ENCODE measurements at regions not wholly inside any gene's neighbourhood (a gene's known extent, or its start where the extent isn't known, plus 50 kb on each side); places are given as distances from the start of the nearest gene placed in this dataset.

GRCh38 chr13:44237881-44238421 lies 135.7 kb upstream of the SERP2 start:
- no peak overlapping the region for H3K4me3 ChIP-seq (ENCODE audit: low read depth, low read length)
- TF ChIP-seq, protein P1, sequence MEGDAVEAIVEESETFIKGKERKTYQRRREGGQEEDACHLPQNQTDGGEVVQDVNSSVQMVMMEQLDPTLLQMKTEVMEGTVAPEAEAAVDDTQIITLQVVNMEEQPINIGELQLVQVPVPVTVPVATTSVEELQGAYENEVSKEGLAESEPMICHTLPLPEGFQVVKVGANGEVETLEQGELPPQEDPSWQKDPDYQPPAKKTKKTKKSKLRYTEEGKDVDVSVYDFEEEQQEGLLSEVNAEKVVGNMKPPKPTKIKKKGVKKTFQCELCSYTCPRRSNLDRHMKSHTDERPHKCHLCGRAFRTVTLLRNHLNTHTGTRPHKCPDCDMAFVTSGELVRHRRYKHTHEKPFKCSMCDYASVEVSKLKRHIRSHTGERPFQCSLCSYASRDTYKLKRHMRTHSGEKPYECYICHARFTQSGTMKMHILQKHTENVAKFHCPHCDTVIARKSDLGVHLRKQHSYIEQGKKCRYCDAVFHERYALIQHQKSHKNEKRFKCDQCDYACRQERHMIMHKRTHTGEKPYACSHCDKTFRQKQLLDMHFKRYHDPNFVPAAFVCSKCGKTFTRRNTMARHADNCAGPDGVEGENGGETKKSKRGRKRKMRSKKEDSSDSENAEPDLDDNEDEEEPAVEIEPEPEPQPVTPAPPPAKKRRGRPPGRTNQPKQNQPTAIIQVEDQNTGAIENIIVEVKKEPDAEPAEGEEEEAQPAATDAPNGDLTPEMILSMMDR (IDR thresholded peaks at IDR 0.05; ENCODE audit: borderline replicate concordance, insufficient read depth, low read depth, low read length): no peak

DNA sequence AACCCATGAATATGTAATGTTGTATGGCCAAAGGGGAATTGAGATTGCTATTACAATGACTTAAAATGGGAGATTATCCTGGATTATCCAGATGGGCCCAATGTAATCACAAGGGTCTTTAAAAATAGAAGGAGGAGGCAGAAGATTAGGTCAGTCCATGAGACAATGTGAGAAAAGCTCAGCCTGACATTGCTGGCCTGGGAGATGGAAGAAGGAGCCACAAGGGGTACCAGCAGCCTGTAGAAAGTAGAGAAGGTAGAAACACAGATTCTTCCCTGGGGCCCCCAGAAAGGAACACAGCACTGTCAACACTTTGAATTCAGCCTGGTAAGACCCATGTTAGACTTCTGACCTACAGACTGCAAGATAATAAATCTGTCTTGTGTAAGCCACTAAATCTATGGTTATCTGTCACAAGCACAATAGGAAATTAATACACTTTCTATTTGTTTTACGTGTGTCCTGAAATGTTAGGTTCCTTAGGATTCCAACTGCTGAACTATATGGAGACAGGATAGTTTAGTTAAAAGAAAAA lies 132.9 kb upstream of the SERP2 start:
- TF ChIP-seq, protein P1 (IDR thresholded peaks at IDR 0.05; ENCODE audit: borderline replicate concordance, insufficient read depth, low read depth, low read length): no peak
- no peak overlapping the region for H3K4me3 ChIP-seq (ENCODE audit: low read depth, low read length)

DNA sequence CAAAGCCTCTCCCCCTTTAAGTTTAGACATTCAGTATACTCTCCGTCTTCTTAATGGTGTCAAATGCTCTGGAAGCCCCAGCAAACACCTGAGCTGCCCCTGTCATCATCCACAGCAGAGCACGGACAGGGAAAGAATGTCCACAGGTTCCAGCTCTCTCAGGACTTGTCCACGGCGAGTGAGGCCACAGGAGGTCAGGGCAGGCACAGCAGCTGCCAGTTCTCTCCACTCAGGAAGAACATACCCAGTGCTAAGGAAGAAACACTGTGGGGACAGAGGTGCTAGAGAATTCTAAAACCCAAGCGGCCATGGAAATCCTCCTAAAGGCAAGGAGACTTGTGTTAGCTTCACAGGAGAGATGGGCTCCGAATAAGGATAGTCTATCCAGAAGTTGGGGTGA lies 132.0 kb upstream of the SERP2 start:
- no peak overlapping the region for H3K4me3 ChIP-seq (ENCODE audit: low read depth, low read length)
- TF ChIP-seq, protein P1 (IDR thresholded peaks at IDR 0.05; ENCODE audit: borderline replicate concordance, insufficient read depth, low read depth, low read length): no peak

GRCh38 chr13:44242766-44243165 lies 130.9 kb upstream of the SERP2 start:
- no peak overlapping the region for H3K4me3 ChIP-seq (ENCODE audit: low read depth, low read length)
- TF ChIP-seq, protein P1 (IDR thresholded peaks at IDR 0.05; ENCODE audit: borderline replicate concordance, insufficient read depth, low read depth, low read length): no peak

DNA sequence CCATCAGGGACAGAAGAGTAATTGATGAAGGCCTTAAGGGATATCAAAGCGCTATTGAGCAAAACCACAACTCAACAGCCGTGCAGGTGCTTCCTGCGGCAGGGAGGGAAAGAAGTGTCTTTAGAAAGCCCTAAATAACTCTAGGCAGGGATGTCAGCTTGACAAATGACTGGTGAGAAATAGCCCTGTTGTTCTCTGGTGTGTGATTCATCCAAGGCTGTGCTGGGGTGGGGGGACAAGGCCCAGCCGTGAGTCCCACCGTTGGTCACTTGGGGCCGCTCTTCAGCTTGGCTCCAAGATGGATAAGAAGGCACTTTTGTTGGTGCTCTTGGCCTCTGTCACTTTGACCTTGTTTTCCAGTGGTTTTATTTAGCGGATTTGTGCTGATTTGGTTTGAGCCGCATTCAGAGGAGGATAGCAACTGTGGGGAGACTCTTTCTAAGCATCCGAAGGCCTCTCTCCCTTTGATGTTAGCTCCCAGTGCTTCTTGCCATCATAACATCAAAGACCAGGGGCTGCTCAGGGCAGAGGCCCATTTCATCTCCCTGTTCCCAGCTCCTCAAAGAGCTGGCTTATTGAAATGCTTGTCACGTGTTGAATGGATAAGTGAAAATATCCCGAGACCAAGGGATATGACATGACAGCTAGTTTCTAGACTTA lies 130.3 kb upstream of the SERP2 start:
- no peak overlapping the region for H3K4me3 ChIP-seq (ENCODE audit: low read depth, low read length)
- TF ChIP-seq, protein P1 (IDR thresholded peaks at IDR 0.05; ENCODE audit: borderline replicate concordance, insufficient read depth, low read depth, low read length): peak; percentile 76

DNA sequence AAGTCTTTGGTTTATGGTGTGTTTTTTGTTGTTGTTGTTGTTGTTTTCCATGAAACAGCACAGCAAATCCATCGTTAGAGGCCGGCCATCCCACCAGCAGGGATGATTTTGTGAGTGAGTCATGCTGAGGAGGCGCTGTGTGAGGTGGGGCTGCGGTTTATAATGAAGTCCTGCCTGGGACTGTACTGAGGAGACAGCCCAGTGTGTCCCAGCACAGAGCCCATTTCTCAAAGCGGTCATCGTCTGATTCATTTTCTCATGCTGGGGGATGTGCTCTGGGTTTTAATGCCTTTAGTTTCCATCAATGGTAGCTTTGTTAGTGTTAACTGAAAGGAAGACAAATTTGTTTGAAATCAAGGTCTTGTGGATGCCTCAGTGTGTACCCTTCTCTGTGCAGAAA lies 129.3 kb upstream of the SERP2 start:
- H3K4me3 ChIP-seq (ENCODE audit: low read depth, low read length): no peak overlapping the region
- TF ChIP-seq, protein P1 (IDR thresholded peaks at IDR 0.05; ENCODE audit: borderline replicate concordance, insufficient read depth, low read depth, low read length): no peak

DNA sequence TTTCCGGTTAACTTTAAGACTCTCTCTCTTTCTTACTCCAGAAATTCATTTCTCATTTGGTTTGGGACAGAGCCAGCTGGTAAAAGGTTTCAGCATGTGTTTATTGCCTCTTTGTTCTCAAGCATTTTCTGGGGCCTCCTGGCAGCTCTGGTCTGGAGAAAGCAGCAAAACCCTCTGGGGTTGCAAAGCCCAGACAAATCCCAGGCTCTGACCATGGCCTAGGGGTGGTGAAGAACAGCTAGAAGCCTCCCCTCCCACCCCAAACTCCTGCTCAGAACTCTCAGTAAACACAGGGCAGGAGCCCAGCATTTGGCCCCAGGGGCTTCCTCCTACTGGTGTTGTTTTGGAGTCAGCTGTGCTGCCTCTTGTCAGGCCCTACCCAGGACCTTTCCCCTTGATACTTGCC lies 124.2 kb upstream of the SERP2 start:
- no peak overlapping the region for H3K4me3 ChIP-seq (ENCODE audit: low read depth, low read length)
- TF ChIP-seq, protein P1 (IDR thresholded peaks at IDR 0.05; ENCODE audit: borderline replicate concordance, insufficient read depth, low read depth, low read length): no peak
